ENCODE measurements at regions not wholly inside any gene's neighbourhood (a gene's known extent, or its start where the extent isn't known, plus 50 kb on each side); places are given as distances from the start of the nearest gene placed in this dataset.

- no peak for DNase-seq (ENCODE audit: low read depth)
- no peak for TF ChIP-seq CTCF (IDR thresholded peaks at IDR 0.05; ENCODE audit: insufficient read depth, low read depth, low read length)
- H3K4me3 ChIP-seq (ENCODE audit: low read depth, low read length), result peak overlapping the region; percentile 34
These were observed 219.8 kb upstream of the TOPAZ1 start for GRCh38 chr3:44021651-44022594.

- DNase-seq (ENCODE audit: low read depth), result no peak
- H3K4me3 ChIP-seq (ENCODE audit: low read depth, low read length), result no peak overlapping the region
- TF ChIP-seq CTCF (IDR thresholded peaks at IDR 0.05; ENCODE audit: insufficient read depth, low read depth, low read length), result no peak
These were observed 217.6 kb upstream of the TOPAZ1 start for GRCh38 chr3:44023961-44024593.

GRCh38 chr3:44026220-44026865 lies 215.3 kb upstream of the TOPAZ1 start:
- TF ChIP-seq CTCF (IDR thresholded peaks at IDR 0.05; ENCODE audit: insufficient read depth, low read depth, low read length), result no peak
- no peak for DNase-seq (ENCODE audit: low read depth)
- no peak overlapping the region for H3K4me3 ChIP-seq (ENCODE audit: low read depth, low read length)

GRCh38 chr3:44029100-44029499 lies 212.6 kb upstream of the TOPAZ1 start:
- H3K4me3 ChIP-seq (ENCODE audit: low read depth, low read length), result no peak overlapping the region
- no peak for DNase-seq (ENCODE audit: low read depth)
- no peak for TF ChIP-seq CTCF (IDR thresholded peaks at IDR 0.05; ENCODE audit: insufficient read depth, low read depth, low read length)

- no peak overlapping the region for H3K4me3 ChIP-seq (ENCODE audit: low read depth, low read length)
- no peak for DNase-seq (ENCODE audit: low read depth)
- TF ChIP-seq CTCF (IDR thresholded peaks at IDR 0.05; ENCODE audit: insufficient read depth, low read depth, low read length), result no peak
These were observed 211.4 kb upstream of the TOPAZ1 start for GRCh38 chr3:44030285-44030684.

GRCh38 chr3:44030687-44031305 lies 210.9 kb upstream of the TOPAZ1 start:
- no peak for TF ChIP-seq CTCF (IDR thresholded peaks at IDR 0.05; ENCODE audit: insufficient read depth, low read depth, low read length)
- DNase-seq (ENCODE audit: low read depth), result no peak
- no peak overlapping the region for H3K4me3 ChIP-seq (ENCODE audit: low read depth, low read length)

All from fibroblast of villous mesenchyme (primary cell).